ENCODE measurements at regions not wholly inside any gene's neighbourhood (a gene's known extent, or its start where the extent isn't known, plus 50 kb on each side); places are given as distances from the start of the nearest gene placed in this dataset.

DNA sequence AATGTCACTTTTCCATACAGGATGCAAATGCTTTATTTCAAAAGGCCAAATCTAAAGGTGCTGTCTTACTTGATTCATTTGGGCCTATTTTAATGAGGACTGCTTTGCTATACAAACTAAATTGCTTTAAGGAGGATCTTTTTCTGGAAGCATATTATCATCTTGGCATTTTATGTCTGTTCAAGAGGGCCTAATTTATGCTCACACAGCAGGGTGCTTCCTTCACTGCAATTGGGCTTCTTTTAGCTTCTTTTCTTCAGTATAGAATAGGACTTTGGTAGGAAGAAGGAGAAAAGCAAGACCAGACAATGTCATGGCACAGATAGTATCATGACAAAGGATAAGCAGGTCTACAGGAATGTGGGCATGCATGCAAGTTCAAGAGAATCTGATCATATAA is 222.4 kb upstream of the ANKRD50 start:
- BruUV-seq (replicated peaks) = no TSS peak
- in situ Hi-C loops (cut with MboI) (no loop called here), intact Hi-C loops (cut with micrococcal nuclease; ENCODE audit: unreplicated experiment) (no loop called here)
- no peaks in the 10 kb centered on the region for H3K9me3 ChIP-seq (replicated peaks; ENCODE audit: control insufficient read depth, insufficient read depth, low read length)
- H3K9ac ChIP-seq (ENCODE audit: control insufficient read depth, insufficient read depth, low read length) = no peak overlapping the region
- ChIA-PET SMC1A (ENCODE audit: uncharacterized antibody, unreplicated experiment) (no interaction called here), RAD21 (ENCODE audit: unreplicated experiment) (no interaction called here), CTCF (interaction anchor here (0.6 kb wide), 1 partner anchor 135 kb away, joined by 4 read pairs; no protein-coding TSS in a partner anchor), POLR2A (no interaction called here)
- H3K36me3 ChIP-seq (ENCODE audit: control insufficient read depth in 2 of 2, insufficient read depth in 2 of 2, low read length in 1 of 2) = no peaks in the 10 kb centered on the region
- ATAC-seq = no peak
- TF ChIP-seq TCF7 (IDR thresholded peaks at IDR 0.05; ENCODE audit: borderline replicate concordance) (no peak), CREB1 (IDR thresholded peaks at IDR 0.05; ENCODE audit: low read depth) (no peak), CTCF (IDR thresholded peaks at IDR 0.05 in 2 of 3, conservative IDR thresholded peaks at IDR 0.05 in 1 of 3; ENCODE audit: control insufficient read depth in 2 of 3, extremely low read depth in 1 of 3, insufficient read depth in 1 of 3, low read depth in 3 of 3, low read length in 3 of 3) (no peak), PAX5 (IDR thresholded peaks at IDR 0.05; ENCODE audit: borderline replicate concordance, low read depth, low read length) (no peak), BCLAF1 (IDR thresholded peaks at IDR 0.05) (no peak), NR2C1 (IDR thresholded peaks at IDR 0.05) (no peak), HDAC2 (IDR thresholded peaks at IDR 0.05) (no peak), YBX1 (IDR thresholded peaks at IDR 0.05) (no peak), USF2 (IDR thresholded peaks at IDR 0.05; ENCODE audit: borderline replicate concordance, low read depth, low read length) (no peak), USF1 (IDR thresholded peaks at IDR 0.05; ENCODE audit: borderline replicate concordance, extremely low read length, insufficient read depth, low read depth, low read length) (no peak), PAX8 (IDR thresholded peaks at IDR 0.05) (no peak)
- TF ChIP-seq, protein P1, sequence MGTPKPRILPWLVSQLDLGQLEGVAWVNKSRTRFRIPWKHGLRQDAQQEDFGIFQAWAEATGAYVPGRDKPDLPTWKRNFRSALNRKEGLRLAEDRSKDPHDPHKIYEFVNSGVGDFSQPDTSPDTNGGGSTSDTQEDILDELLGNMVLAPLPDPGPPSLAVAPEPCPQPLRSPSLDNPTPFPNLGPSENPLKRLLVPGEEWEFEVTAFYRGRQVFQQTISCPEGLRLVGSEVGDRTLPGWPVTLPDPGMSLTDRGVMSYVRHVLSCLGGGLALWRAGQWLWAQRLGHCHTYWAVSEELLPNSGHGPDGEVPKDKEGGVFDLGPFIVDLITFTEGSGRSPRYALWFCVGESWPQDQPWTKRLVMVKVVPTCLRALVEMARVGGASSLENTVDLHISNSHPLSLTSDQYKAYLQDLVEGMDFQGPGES (IDR thresholded peaks at IDR 0.05) = no peak
- FAIRE-seq = no peak
- H3K27me3 ChIP-seq (replicated peaks in 1 of 2; ENCODE audit: control insufficient read depth in 2 of 2, insufficient read depth in 2 of 2, low read length in 1 of 2) = no peaks in the 10 kb centered on the region
- DNase-seq (ENCODE audit: low read depth, low spot score) = no peak
- no peaks in the 10 kb centered on the region for H3K79me2 ChIP-seq (ENCODE audit: control insufficient read depth, insufficient read depth, low read length)
- H3K4me2 ChIP-seq (ENCODE audit: control insufficient read depth, insufficient read depth) = no peak overlapping the region
- no peak overlapping the region for H3K27ac ChIP-seq (ENCODE audit: control insufficient read depth, insufficient read depth)
- H4K20me1 ChIP-seq (ENCODE audit: control insufficient read depth, insufficient read depth) = no peaks in the 10 kb centered on the region
- no peak overlapping the region for H3K4me3 ChIP-seq
- no peaks in the 10 kb centered on the region for H3K4me1 ChIP-seq (ENCODE audit: control insufficient read depth, insufficient read depth, low read length)
- no peak overlapping the region for H2AFZ ChIP-seq (ENCODE audit: control insufficient read depth, low read depth, low read length)

Measured in GM12878 (cell line).